HG02588 (cell line): ENCODE measurements at regions not wholly inside any gene's neighbourhood (a gene's known extent, or its start where the extent isn't known, plus 50 kb on each side); places are given as distances from the start of the nearest gene placed in this dataset.

Source experiments
- ATAC-seq: cut with Tn5 transposase; IDR thresholded peaks from one replicate; pipeline ENCODE4 v1.9.1; 2021; ENCODE audit warnings: mild to moderate bottlenecking, moderate library complexity; ENCODE audit not compliant: unreplicated experiment

GRCh38 chr10:107616463-107617410 lies 452.2 kb upstream of the SORCS1 start:
- no peak for ATAC-seq

GRCh38 chr10:107616031-107616430 lies 451.5 kb upstream of the SORCS1 start:
- ATAC-seq = no peak

DNA sequence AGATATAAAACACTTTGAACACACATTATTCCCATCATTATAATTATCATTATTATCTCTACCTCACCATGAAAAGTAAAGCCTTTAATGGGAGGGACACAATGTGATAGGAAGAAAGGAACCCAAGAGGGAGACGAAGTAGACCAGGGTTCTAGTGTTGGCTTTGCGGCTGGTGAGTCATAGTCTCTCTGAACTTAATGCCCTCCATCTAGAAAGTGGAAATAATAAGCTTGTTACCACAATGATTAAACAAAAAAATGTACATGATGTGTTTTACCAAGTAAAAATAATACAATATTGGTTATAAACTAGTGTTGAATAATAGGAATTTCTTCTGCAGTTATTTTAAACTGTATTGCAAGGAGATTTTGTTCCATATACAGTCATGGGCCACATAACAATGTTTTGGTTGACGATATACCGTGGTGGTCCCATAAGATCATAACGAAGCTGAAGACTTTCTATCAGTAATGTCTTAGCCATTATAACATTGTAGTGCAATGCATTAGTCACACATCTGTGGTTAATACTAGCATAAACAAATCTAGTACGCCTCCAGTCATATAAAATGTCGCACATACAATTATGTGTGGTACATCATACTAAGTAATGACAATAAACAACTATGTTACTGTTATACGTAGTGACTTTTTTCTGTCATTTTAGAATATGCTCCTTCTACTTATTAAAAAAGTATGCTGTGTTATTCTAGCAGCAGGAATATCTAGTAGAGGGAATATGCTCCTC lies 450.6 kb upstream of the SORCS1 start:
- no peak for ATAC-seq

DNA sequence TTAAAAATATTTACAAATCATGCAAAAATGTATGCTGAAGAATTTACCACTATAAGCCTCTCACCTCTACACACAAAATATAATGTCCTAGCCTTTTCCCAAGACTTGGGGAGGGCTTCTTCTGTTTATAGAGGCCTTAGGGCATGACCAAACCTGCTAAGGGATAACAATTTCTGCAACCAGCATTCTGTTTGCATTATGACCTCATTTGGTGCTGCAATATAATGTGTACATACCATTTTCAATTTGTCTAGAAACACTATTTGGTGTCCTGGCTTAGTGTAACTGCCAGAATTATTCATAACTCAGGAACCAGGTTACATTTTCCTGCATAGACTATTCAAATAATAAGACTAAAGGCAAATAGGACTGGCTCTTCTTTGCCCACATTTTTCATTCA lies 446.6 kb upstream of the SORCS1 start:
- no peak for ATAC-seq

DNA sequence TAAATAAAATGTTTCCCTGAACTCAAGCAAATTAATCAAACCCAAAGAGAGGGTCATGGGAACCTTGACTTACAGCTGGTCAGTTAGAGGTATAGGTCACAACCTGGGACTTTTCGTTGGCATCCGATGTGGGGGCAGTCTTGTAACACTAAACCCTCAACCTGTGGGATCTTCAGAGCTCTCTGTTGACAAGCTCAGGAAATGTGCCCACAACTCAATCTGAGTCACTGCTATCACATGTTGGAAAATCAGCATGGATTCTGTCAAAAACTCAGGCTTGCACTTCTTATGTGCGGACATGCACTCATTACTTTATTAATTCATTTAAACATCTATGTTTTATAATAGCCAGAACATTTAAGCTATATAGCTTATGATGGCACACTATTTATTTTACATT lies 424.6 kb upstream of the SORCS1 start:
- no peak for ATAC-seq

- ATAC-seq = no peak
Observed at GRCh38 chr10:107585630-107586029, 421.1 kb upstream of the SORCS1 start.

- ATAC-seq = no peak
Observed at GRCh38 chr10:107583974-107584373, 419.5 kb upstream of the SORCS1 start.

GRCh38 chr10:107579970-107580369 lies 415.5 kb upstream of the SORCS1 start:
- ATAC-seq = no peak

- no peak for ATAC-seq
Observed at GRCh38 chr10:107577221-107577620, 412.7 kb upstream of the SORCS1 start.

DNA sequence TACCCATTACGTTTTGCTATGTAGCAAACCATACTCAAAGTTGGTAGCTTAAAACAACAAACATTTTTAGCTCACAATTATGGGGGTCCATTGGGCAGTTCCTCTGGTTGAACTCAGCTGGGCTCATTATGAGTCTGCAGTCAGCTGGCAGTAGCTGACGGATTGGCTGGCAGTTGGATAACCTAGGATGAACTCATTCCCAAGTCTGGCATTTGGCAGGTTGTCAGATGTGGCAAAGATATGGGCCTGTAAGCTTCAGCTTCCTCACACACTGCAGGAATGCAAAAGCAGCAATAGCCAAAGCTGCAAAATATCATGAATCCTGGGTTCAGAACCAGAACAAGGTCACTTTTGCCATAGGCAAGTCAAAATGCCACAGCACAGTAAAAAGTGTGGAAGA lies 412.2 kb upstream of the SORCS1 start:
- no peak for ATAC-seq

- no peak for ATAC-seq
Observed at GRCh38 chr10:107565014-107565413, 400.5 kb upstream of the SORCS1 start.

DNA sequence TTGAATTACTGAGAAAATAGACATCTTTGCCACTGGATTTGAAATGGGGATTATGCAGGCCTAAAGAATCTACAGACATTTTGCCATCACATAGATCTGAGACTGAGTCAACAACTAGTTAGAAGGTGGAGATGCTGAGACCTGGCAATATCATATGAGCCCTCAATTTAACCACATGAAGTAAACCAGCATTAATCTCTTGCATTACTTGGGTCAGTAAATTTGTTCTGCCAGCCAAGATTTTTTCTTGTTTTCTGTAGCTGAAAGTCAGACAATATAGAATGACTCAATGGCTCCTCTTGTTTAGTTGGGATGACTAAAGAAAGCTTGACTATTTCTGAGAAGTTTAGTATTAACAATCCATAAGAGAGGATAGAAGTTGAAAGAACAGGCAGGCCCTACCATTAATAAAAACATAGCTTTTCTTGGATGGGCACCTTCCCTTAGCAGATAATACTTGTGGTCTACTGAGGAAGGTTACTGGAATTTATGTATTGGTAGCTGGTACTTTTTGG lies 396.7 kb upstream of the SORCS1 start:
- ATAC-seq = no peak

- ATAC-seq = no peak
Observed at GRCh38 chr10:107557916-107558315, 393.4 kb upstream of the SORCS1 start.

- ATAC-seq = no peak
Observed at GRCh38 chr10:107554333-107554732, 389.8 kb upstream of the SORCS1 start.

DNA sequence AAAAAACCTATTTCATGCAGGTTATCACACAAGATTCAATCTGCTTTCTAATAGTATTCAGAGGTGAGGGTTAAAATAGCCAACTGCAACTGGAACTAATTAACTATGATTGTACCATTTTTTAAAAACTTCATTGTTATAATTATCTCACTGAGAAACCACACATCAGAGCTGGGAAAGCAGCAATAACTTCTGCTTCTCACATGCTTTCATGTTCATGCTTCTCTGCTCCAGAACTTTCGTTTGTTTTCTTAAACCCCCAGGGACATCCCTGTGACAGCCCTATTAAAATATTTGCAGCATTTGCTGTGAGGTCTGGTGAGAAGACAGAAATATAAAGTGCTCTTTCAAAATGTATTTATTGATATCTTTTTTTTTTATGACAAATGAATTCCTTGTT lies 389.0 kb upstream of the SORCS1 start:
- ATAC-seq = no peak

- no peak for ATAC-seq
Observed at GRCh38 chr10:107552963-107553362, 388.5 kb upstream of the SORCS1 start.

DNA sequence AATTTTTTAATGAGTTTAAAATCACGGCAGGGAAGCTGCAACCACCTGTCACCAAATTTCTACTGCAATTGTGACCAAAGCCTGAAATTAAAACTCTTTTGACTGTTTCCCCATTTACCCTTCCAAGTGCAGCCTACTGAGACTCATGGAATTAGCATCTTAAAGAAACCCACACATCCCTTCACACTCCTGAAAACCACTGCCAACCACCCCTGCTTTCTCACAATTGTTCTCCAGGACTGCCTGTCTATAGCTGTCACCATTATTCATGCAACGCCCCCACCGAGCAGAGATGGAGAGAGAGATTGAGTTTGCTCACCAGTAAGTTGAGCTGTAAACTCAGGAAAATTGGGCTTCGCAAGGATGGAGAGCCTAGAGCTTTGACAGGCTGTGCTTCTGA lies 383.8 kb upstream of the SORCS1 start:
- no peak for ATAC-seq

- no peak for ATAC-seq
Observed at GRCh38 chr10:107546986-107547385, 382.5 kb upstream of the SORCS1 start.

DNA sequence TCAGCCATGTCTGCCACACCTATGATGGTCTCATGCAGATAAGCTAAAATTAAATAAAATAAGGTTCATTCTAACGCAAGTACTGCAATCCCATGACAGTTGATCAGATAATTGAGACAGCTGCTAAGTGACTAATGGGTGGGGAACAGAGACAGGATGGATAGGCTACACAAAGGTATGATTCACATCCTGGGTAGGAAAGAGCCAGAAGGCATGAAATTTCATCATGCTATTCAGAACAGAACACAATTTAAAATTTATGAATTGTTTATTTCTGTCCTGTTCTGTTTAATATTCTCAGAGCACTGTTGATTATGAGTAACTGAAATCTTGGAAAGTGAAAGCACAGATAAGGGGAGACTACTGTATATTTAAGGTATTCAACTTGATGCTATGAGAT lies 381.8 kb upstream of the SORCS1 start:
- no peak for ATAC-seq

- no peak for ATAC-seq
Observed at GRCh38 chr10:107545717-107546116, 381.2 kb upstream of the SORCS1 start.

DNA sequence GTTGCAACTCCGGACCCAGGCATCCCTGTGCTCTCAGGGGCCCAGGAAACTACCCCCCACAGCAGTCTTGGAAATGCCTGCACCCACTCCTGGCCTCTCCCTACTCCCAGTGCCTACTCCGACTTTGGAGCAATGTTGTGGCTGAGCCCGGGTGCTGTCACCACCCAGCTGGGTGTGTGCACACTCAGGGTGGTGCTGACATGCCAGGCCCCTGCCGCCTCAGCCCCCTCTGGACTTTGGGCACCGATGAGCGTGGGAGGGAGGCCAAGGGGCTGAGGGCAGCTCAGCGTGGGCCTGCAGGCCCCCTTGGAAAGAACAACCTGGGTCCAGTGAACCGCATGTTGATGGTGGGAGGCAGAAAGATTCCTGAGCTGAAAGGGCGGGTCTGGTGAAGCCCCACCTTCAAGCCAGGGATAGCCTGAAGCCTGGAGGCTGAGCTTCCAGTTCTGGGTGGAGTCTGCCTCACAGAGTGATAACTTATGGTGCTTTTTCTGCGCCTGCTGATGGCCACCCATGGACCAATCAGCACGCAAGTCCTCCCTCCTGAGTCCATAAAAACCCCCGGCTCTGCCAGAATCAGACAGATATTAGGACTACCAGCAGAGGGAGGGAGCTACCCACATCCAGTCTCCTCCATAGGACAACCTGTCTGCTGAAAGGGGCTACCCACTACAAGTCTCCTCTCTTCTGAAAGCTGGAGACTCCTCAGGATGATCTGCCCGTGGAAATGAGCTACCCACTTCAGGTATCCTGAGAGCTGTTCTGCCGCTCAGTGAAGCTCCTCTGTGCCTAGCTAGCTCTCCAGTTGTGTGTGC lies 380.4 kb upstream of the SORCS1 start:
- ATAC-seq = no peak
